GM19324 (cell line): ENCODE measurements at regions not wholly inside any gene's neighbourhood (a gene's known extent, or its start where the extent isn't known, plus 50 kb on each side); places are given as distances from the start of the nearest gene placed in this dataset.

Source experiments
- ATAC-seq: cut with Tn5 transposase; IDR thresholded peaks from one replicate; pipeline ENCODE4 v1.9.1; 2021; ENCODE audit warnings: mild to moderate bottlenecking, moderate library complexity; ENCODE audit not compliant: unreplicated experiment, low FRiP score

DNA sequence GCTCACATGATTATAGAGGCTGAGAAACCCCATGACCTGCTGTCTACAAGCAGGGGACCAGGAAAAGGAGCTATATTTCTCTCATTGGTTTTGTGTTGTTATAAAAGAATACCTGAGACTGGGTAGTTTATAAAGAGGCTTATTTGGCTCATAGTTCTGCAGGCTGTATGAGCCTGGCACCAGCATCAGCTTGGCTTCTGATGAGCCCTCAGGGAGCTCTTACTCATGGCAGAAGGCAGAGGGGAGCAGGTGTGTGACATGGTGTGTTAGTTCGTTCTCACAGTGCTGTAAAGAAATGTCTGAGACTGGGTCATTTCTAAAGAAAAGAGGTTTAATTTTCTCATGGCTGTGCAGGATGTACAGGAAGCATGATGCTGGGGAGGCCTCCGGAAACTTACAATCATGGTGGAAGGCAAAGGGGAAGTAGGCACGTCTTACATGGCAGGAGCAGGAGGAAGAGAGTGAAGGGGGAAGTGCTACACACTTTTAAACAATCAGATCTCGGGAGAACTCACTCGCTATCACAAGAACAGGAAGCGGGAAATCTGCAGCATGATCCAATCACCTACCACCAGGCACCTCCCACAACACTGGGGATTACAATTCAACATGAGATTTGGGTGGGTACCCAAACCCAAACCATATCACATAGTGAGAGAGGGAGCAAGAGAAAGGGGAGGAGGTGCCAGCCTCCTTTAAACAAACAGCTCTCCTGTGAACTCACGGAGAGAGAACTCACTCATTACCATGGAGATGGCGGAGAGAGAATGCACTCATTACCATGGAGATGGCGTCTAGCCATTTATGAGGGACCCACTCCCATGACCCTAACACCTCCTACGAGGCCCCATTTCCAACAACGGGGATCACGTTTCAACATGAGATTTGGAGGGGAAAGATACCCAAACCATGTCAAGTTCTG lies 133.4 kb downstream of the JCAD start:
- ATAC-seq, result no peak

- no peak for ATAC-seq
Observed at GRCh38 chr10:29924436-29924835, 134.9 kb downstream of the JCAD start.

DNA sequence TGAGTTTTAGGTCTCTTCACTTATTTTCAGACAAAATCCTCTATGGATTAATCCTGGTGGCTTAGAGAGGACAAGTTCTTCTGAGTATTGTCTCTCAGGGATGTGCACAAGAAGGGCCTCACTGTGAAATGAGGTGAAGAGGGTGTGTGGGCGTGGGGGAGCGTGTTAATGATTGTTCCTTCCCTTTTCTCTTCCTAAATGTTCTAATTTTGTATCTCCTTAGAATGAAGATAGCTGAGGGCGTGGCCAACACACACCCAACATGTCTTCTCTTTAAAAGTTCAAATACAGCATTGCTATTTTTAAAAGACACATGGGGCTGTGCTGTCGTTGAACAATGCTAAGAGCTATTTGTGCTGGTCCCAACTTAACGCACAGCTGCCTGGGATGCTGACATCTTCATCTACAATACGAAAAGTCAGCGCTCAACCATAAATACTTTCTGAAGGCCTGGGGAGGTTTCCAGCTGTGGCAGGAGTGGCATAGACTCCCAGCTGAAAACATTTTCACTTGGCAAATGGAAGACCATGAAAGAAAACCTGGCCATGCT lies 135.9 kb downstream of the JCAD start:
- ATAC-seq, result no peak

DNA sequence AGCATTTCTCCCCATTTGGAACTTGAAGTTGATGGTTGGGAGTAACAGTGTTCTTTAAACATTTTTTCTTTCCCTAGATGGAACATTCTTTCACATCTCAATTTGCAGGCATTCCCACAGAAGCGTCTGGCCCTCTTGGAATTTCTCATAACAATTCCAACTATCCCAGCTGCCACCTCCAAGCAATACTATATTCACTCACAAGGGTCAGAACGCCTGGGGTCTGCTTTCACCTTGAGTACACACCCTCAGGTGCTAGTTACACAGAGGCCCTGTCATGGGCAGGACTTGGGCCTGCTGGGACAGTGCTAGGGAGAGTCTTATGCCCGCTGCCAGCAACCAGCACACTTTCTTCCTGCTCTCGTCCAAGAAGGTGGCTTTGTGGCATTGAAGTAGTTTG lies 136.5 kb downstream of the JCAD start:
- no peak for ATAC-seq

GRCh38 chr10:29922226-29922625 lies 137.2 kb downstream of the JCAD start:
- ATAC-seq, result no peak

- no peak for ATAC-seq
Observed at GRCh38 chr10:29921071-29921446, 138.3 kb downstream of the JCAD start.

DNA sequence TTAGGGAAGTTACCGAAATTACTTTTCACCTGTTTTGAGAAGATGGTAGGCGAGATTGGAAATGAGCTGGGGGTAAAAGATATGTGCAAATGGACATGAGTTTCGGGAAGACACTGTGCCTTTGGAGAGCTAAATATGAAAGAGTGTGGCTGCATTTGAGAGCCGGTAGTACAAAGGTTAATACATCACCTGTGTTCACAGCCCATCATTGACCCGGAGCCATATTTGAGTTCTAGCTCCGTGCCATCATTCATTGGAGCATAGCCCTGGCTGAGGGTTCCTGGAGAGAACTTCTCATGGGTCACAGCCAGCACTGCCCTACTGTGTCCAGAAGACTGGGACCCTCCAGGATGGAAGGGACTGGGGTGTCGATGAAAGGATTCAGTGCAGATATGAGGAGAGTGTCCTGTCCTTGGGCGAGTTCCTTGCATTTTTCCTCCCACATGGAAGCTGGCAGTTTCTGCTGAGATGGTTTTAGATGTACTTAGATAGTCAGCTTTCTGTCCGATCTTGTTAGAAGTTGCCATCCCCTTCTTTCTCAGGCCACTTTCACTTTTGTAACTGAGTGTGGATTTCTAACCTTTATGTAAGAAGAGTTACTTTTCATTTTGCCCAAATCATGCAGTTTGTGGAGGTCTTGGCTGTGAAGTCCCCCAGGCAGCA lies 138.8 kb downstream of the JCAD start:
- no peak for ATAC-seq

GRCh38 chr10:29918623-29919400 lies 140.6 kb downstream of the JCAD start:
- no peak for ATAC-seq

DNA sequence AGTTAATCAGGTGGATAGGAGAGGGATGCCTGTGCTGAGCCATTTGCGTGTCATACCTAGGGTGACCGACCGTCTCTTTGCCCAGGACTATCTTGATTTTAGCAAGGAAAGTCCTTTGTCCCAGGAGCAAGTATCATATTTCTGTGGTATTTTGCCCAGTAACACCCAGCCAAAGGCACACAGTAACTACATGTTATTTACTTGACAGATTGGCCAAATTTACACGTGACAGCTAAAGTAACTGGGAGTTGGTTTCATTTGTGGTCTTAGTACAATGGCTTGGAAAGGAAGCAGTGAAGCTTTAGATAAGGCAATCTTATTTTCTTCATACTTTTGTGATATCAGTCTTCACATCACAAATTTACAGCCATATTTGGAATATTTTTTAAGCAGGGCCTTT lies 142.1 kb downstream of the JCAD start:
- no peak for ATAC-seq

GRCh38 chr10:29916669-29917068 lies 142.7 kb downstream of the JCAD start:
- no peak for ATAC-seq

DNA sequence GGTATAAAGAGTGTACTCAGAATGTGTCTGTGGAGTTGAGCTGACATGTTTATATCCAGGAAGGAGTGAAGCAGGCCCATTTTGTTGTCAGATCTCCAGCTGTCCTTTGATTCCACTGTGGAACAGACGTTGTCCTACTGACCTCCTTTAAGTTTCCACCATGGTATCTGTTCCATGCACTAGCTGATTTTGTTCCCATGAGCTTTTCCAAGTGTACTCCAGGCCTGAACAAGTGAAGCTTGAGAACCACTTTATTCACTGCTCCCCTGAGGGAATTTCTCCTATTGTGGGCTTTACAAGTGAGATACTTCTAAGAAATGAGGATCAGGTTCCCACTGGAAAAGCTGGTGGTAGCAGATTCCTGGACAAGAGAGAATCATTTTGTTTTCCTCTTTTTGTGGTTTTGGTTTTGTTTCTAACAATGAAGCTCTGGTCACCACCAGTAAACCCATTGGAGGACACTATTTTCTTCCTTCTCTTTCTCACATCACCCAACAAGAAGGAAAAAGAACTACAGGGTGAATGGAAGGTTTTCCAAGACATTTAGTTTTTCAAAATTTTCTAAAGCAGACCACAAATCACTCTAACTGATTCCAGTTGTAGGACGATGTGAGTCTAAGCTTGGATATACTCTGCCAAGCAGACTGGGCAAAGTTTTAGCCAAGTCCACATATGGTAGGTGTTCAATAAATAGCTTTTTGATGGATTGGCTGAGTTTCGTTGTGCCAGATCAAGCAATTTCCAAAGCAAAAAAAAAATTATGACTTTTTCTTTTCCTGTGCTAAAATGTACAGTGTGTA lies 144.2 kb downstream of the JCAD start:
- ATAC-seq, result no peak

DNA sequence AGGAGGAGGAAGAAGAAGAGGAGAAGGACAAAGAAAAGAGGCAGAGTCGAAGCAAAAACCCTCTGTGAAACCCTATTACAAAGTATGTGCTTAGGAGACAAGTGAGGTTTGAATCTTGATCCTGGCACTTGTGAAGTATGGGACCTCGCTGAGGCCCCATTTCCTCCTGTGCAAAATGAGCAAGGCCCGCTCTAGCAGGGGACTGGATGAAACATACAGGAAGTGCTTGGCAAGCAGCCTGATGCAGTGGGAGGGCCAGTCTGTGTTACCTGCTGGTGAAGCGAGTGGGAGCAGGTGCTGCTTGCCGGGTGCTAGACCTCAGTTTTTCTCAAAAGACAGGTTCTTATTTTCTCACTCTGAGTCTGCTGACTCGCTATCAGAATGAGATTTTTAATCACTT lies 150.4 kb downstream of the JCAD start:
- ATAC-seq, result no peak

DNA sequence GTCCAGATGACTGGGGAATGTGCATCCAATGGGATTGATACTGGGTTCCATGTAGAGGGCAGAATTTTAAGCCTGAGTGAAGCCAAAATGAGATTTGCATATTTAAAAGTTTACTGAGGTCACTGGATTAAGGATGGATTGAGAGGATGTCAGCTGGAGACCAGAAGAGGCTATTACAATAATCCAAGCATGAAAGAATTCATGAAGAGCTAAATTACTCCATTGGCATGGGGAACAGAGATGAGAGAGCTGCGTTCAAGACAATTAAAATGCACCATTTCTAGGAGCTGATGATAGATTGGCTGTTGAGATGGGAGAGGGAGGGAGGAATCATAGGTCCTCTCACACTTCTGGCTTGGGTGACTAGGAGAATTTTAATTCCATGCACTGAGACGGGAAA lies 158.5 kb downstream of the JCAD start:
- ATAC-seq, result no peak

- ATAC-seq, result no peak
Observed at GRCh38 chr10:29897999-29898716, 161.2 kb downstream of the JCAD start.

- no peak for ATAC-seq
Observed at GRCh38 chr10:29897430-29897829, 162.0 kb downstream of the JCAD start.

DNA sequence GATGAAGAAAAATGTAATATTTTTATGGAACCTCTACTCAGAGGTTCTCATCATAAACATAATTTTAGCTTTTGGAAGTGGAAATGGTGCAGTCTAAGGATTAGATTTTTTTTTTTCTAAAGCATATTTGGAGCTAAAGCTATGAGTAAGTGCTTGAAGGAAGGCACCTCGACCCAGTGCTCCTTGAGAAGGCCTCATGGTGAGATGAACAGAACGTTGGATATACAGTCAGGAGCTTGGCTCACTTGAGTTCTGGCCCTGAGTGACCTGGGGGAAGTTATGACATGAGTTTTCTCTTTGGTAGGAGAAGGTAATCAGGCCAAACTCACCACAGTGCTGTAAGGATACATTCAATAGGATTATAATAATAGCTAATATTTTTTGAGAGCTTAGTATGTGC lies 163.3 kb downstream of the JCAD start:
- ATAC-seq, result no peak

DNA sequence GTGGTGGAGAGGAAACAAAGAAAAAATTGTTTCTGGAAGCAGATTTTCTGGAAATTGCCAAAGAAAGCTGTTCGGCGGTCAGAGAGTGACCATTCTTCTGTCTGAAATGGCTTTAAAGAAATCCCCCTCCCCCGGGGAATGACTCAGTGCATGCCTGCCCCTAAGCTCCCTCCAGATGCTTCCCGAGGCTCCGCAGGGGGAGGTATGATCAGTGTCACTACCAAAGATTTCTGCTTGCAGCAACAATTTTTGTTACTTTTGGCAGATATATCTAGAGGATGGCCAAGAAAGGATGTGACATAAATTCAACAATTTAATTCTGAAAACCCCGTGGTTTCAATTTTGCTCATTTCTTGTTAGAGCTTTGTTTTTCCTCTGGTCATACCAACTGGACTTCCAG lies 163.9 kb downstream of the JCAD start:
- ATAC-seq, result no peak

DNA sequence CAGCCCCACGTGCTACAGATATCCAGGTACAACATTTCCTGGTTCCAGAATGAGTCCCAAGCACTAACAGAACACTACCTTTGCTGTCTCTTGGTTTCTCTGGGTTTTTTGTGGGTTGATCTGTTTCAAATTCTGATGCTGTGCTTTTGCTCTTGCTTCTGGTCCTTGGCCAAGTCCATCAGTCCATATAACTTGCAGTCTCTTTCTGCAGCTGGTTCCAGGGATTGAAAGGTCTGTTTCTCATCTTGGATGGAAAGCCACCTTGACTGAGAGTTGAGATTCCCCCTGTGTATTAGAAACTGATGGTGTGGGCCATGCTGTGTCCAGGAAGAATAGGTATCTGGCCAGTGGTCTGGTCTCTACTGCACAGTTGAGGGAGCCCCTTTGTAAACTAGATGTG lies 171.1 kb downstream of the JCAD start:
- no peak for ATAC-seq

GRCh38 chr10:29886299-29886698 lies 173.1 kb downstream of the JCAD start:
- no peak for ATAC-seq

GRCh38 chr10:29883231-29883630 lies 176.2 kb downstream of the JCAD start:
- ATAC-seq, result no peak
